AG10803 (cell line): ENCODE measurements at regions not wholly inside any gene's neighbourhood (a gene's known extent, or its start where the extent isn't known, plus 50 kb on each side); places are given as distances from the start of the nearest gene placed in this dataset.

Experiments used
- DNase-seq: peaks from one replicate; pipeline ENCODE4 v3.0.0; 2010; ENCODE audit warnings: low read depth
- H3K4me3 ChIP-seq: 2 replicates; pipeline ENCODE4 v1.5.1; 2011; ENCODE audit warnings: mild to moderate bottlenecking, low read length, control low read depth
- CTCF ChIP-seq: conservative IDR thresholded peaks from 2 replicates; pipeline ENCODE4 v1.5.1; 2011; ENCODE audit warnings: mild to moderate bottlenecking, low read length, control low read depth, inconsistent platforms

GRCh38 chr2:16293871-16294270 is 353.5 kb downstream of the MYCN start:
- no peak overlapping the region for H3K4me3 ChIP-seq
- TF ChIP-seq CTCF = no peak
- DNase-seq = no peak

- DNase-seq = no peak
- H3K4me3 ChIP-seq = no peak overlapping the region
These were observed 353.0 kb downstream of the MYCN start for GRCh38 chr2:16293398-16293797.

GRCh38 chr2:16291731-16292550 is 351.6 kb downstream of the MYCN start:
- no peak for TF ChIP-seq CTCF

More at GRCh38 chr2:16293398-16293797, 353.0 kb downstream of the MYCN start:
- no peak for TF ChIP-seq CTCF

GRCh38 chr2:16291226-16291625 is 350.9 kb downstream of the MYCN start:
- DNase-seq = no peak
- no peak for TF ChIP-seq CTCF
- H3K4me3 ChIP-seq = no peak overlapping the region

More at GRCh38 chr2:16291731-16292550, 351.6 kb downstream of the MYCN start:
- H3K4me3 ChIP-seq = no peak overlapping the region
- DNase-seq = no peak

- no peak for DNase-seq
- TF ChIP-seq CTCF = no peak
These were observed 350.1 kb downstream of the MYCN start for GRCh38 chr2:16290311-16291020.

GRCh38 chr2:16288371-16289112 is 348.2 kb downstream of the MYCN start:
- H3K4me3 ChIP-seq = no peak overlapping the region
- no peak for TF ChIP-seq CTCF
- DNase-seq = no peak

More at GRCh38 chr2:16290311-16291020, 350.1 kb downstream of the MYCN start:
- no peak overlapping the region for H3K4me3 ChIP-seq
